Tibial nerve (tissue), 4 donors: ENCODE measurements at regions not wholly inside any gene's neighbourhood (a gene's known extent, or its start where the extent isn't known, plus 50 kb on each side); places are given as distances from the start of the nearest gene placed in this dataset.

Source experiments
- DNase-seq, 2 donors: peaks; one replicate each; pipeline ENCODE4 v3.0.0-alpha.2; 2019; ENCODE audit warnings: low spot score in 2 of 2
- H3K27ac ChIP-seq, 4 donors: fragments of 200-600 bp; sonication (generic) in 3 of 4; one replicate each; pipeline ENCODE4 v1.5.1; 2017 to 2019; ENCODE audit warnings: mild to moderate bottlenecking in 1 of 4
- H3K27me3 ChIP-seq, 2 donors: fragments of 200-600 bp; sonication (generic) in 1 of 2; one replicate each; pipeline versions ENCODE4 v1.5.1 to v1.6.0; 2017 to 2019
- H3K36me3 ChIP-seq, 3 donors: fragments of 200-600 bp; sonication (generic); one replicate each; pipeline ENCODE4 v1.5.1; 2018 to 2019
- H3K4me1 ChIP-seq, 4 donors: fragments of 200-600 bp; sonication (generic) in 3 of 4; one replicate each; pipeline ENCODE4 v1.5.1; 2017 to 2019
- H3K4me3 ChIP-seq, 4 donors: fragments of 200-600 bp; sonication (generic) in 3 of 4; one replicate each; pipeline ENCODE4 v1.5.1; 2017 to 2019; ENCODE audit warnings: mild to moderate bottlenecking in 1 of 4, moderate library complexity in 1 of 4
- H3K9me3 ChIP-seq, 4 donors: fragments of 200-600 bp; sonication (generic) in 3 of 4; one replicate each; pipeline ENCODE4 v1.5.1; 2017 to 2019
- EP300 ChIP-seq, 2 donors: sonication (generic); formaldehyde crosslinking; IDR thresholded peaks; one replicate each; pipeline ENCODE4 v1.6.1; 2017; ENCODE audit warnings: antibody characterized with exemption in 2 of 2, mild to moderate bottlenecking in 1 of 2
- POLR2A ChIP-seq, 2 donors: fragments of 450-650 bp; IDR thresholded peaks; one replicate each; pipeline ENCODE4 v1.6.1; 2017; ENCODE audit warnings: antibody characterized with exemption in 2 of 2, mild to moderate bottlenecking in 2 of 2, moderate library complexity in 2 of 2
- WGBS, 2 donors: methylation state at CpG; one replicate each; pipeline ENCODE4 v1.1.5; 2018; 5-methylcytosine and 5-hydroxymethylcytosine counted together
- TF ChIP-seq, protein P1 (sequence below), 5 experiments: fragments of 200-600 bp in 3 of 5; fragments of 450-650 bp in 2 of 5; sonication (generic) in 3 of 5; IDR thresholded peaks; one replicate each; pipeline ENCODE4 v1.5.1; 2016 to 2019; ENCODE audit warnings: antibody characterized with exemption in 5 of 5, mild to moderate bottlenecking in 3 of 5, moderate library complexity in 2 of 5

DNA sequence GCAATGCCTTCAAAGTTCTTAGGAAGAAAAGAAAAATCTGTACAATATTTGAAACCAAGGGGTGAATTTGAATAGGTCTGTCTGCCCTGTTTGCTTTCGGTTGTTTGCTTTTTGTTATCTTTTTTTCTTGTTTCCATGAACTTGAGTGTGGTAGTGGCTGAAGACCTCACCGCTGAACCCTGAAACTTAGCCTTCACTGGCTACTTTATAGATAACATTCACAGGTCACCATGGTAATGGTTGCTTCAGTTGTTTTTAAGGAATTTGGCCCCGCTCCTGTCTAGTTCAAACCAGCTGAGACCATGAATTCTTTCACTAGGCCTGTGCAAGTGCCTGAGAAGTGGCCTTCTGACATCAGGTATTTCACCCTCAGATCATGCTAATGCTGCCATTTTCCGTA lies 137.0 kb upstream of the PMFBP1 start:
- no peak overlapping the region for H3K4me3 ChIP-seq
- peaks cover 0 to 6% (median 0%) of the 10 kb centered on the region in 4 donors for H3K9me3 ChIP-seq
- H3K36me3 ChIP-seq, result no peaks in the 10 kb centered on the region
- whole genome bisulfite sequencing, 2 donors, result 88 to 97% methylated on average over 4 of the region's 4 CpGs
- TF ChIP-seq, protein P1, sequence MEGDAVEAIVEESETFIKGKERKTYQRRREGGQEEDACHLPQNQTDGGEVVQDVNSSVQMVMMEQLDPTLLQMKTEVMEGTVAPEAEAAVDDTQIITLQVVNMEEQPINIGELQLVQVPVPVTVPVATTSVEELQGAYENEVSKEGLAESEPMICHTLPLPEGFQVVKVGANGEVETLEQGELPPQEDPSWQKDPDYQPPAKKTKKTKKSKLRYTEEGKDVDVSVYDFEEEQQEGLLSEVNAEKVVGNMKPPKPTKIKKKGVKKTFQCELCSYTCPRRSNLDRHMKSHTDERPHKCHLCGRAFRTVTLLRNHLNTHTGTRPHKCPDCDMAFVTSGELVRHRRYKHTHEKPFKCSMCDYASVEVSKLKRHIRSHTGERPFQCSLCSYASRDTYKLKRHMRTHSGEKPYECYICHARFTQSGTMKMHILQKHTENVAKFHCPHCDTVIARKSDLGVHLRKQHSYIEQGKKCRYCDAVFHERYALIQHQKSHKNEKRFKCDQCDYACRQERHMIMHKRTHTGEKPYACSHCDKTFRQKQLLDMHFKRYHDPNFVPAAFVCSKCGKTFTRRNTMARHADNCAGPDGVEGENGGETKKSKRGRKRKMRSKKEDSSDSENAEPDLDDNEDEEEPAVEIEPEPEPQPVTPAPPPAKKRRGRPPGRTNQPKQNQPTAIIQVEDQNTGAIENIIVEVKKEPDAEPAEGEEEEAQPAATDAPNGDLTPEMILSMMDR (IDR thresholded peaks at IDR 0.05), result no peak
- no peak for TF ChIP-seq EP300 (IDR thresholded peaks at IDR 0.05)
- no peak for TF ChIP-seq POLR2A (IDR thresholded peaks at IDR 0.05)
- H3K27ac ChIP-seq, result no peak overlapping the region
- no peaks in the 10 kb centered on the region for H3K27me3 ChIP-seq
- DNase-seq, result no peak
- peaks cover 0 to 4% (median 0%) of the 10 kb centered on the region in 4 donors for H3K4me1 ChIP-seq

DNA sequence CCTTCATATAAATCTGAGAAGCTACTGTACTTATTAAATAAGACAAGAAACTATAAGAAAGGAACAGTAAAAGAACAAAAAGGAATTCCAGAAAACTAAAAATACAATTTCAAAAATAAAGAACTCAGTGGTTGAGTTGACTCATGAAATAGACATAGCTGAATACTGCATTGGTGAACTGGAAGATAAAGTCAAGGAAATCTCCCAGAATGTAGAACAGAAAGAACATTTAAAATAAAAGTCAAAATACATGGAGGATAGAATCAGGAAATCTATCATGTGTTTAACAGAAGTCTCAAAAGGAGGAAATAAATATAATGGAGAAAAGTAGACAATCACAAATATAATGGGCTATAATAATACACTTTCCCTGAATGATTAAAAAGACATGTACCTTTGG lies 136.4 kb upstream of the PMFBP1 start:
- Histone ChIP-seq H3K9me3 (peaks cover 0 to 6% (median 0%) of the 10 kb centered on the region in 4 donors), H3K4me1 (peaks cover 0 to 4% (median 0%) of the 10 kb centered on the region in 4 donors), H3K36me3 (no peaks in the 10 kb centered on the region), H3K27me3 (no peaks in the 10 kb centered on the region), H3K27ac (no peak overlapping the region), H3K4me3 (no peak overlapping the region)
- DNase-seq, result no peak
- no peak for TF ChIP-seq EP300 (IDR thresholded peaks at IDR 0.05)

DNA sequence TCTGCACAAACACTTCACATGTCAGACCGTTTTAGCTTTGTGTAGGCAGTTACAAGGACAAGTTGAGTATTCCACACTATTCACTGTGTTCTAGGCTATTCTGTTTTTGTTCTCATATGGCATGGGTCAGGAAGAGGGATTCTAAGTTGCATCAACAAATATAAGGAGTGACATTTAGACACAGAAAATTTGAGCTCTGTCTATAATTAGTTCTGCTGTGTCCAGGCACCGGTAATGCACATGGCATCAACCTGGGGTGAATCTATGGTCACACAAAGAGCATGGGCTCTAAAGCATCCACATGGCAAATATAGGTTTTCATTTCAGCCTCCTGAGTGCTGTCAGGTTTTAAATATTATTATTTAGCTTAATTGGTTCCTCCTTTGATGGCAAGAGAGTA lies 130.4 kb upstream of the PMFBP1 start:
- TF ChIP-seq, protein P1 (IDR thresholded peaks at IDR 0.05), result no peak
- TF ChIP-seq POLR2A (IDR thresholded peaks at IDR 0.05), result no peak
- no peak overlapping the region for H3K27ac ChIP-seq
- no peaks in the 10 kb centered on the region for H3K27me3 ChIP-seq
- WGBS, 2 donors, result 26 to 37% methylated on average over 2 of the region's 2 CpGs
- no peak for DNase-seq
- no peaks in the 10 kb centered on the region for H3K36me3 ChIP-seq
- no peak overlapping the region for H3K4me3 ChIP-seq
- H3K4me1 ChIP-seq, result no peaks in the 10 kb centered on the region
- H3K9me3 ChIP-seq, result no peaks in the 10 kb centered on the region

DNA sequence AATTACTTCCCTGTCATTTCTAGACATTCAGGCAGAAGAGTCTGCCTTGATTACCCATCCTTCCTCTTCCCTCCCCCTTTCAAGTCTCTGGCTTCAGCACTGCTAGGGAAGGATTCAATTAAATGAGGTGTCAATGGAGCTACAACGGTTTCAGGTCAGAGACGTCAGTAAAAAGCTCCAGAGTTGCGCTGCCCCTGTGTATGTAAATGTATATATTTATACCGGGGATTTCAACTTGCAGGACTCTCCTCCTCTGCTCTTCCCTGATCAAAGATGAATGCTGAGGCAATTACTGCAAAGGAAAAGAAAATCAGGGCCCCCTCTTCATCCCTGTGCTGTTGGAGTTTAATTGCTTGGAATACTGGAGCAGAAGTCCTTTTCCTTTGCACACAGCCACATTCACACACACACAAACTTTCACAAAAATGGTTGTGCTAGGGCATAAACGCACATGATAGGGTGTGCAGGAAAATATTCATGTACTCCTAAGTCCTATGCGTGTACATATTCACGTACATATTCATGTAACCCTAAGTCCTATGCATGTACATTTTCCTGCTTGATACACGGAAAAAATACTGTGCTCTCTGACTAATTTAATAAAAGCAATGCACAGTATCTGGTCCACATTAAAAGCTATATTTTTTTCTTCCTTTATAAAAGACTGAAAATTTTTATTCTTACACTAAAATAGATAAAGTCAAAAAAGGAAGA lies 129.7 kb upstream of the PMFBP1 start:
- no peak for DNase-seq
- Histone ChIP-seq H3K27me3 (no peaks in the 10 kb centered on the region), H3K27ac (no peak overlapping the region), H3K9me3 (no peaks in the 10 kb centered on the region), H3K4me3 (no peak overlapping the region), H3K4me1 (no peaks in the 10 kb centered on the region), H3K36me3 (no peaks in the 10 kb centered on the region)
- TF ChIP-seq POLR2A (IDR thresholded peaks at IDR 0.05), result no peak
- no peak for TF ChIP-seq EP300 (IDR thresholded peaks at IDR 0.05)
- TF ChIP-seq, protein P1 (IDR thresholded peaks at IDR 0.05), result no peak
- WGBS, 2 donors, result 53 to 57% methylated on average over 8 of the region's 8 CpGs

DNA sequence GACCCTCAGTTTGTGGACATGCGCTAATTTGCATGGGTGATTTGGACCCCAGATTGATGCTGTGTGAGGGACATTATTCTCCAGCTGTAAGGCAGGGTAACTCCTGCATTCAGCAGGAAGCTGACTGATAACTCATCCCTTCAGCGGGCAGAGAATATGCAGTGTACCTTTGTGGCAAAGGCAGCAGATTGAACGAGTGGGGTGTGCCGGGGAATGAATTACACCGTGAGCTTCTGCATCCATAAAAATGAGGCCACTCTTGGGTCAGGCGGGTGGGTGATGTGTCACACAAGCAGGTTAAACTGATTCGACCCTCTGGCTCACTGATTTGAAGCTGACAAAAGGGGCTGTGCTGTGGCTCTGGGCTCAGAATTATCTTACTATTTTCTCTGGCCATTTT lies 128.9 kb upstream of the PMFBP1 start:
- Histone ChIP-seq H3K27me3 (no peaks in the 10 kb centered on the region), H3K4me3 (no peak overlapping the region), H3K27ac (no peak overlapping the region), H3K9me3 (no peaks in the 10 kb centered on the region), H3K4me1 (no peaks in the 10 kb centered on the region), H3K36me3 (no peaks in the 10 kb centered on the region)
- no peak for DNase-seq
- TF ChIP-seq, protein P1 (IDR thresholded peaks at IDR 0.05), result no peak
- TF ChIP-seq EP300 (IDR thresholded peaks at IDR 0.05) (no peak), POLR2A (IDR thresholded peaks at IDR 0.05) (no peak)
- WGBS, 2 donors, result 48 to 56% methylated on average over 7 of the region's 7 CpGs
